ENCODE measurements at regions not wholly inside any gene's neighbourhood (a gene's known extent, or its start where the extent isn't known, plus 50 kb on each side); places are given as distances from the start of the nearest gene placed in this dataset.

GRCh38 chr12:77559400-77560074 is 271.2 kb upstream of the NAV3 start:
- no peak overlapping the region for H3K4me2 ChIP-seq
- ATAC-seq (no peak), FAIRE-seq (no peak), DNase-seq (ENCODE audit: low read depth in 1 of 2, low spot score in 1 of 2) (no peak)
- H3K4me3 ChIP-seq: no peak overlapping the region
- CTCF ChIA-PET: no interaction called here
- H3K27ac ChIP-seq: no peak overlapping the region
- H3K4me1 ChIP-seq: no peaks in the 10 kb centered on the region
- no peaks in the 10 kb centered on the region for H3K9me3 ChIP-seq
- TF ChIP-seq GATA3 (IDR thresholded peaks at IDR 0.05; ENCODE audit: borderline replicate concordance): no peak
- TF ChIP-seq FOXS1 (CRISPR knock-in tag; IDR thresholded peaks at IDR 0.05): no peak
- no peak for TF ChIP-seq FOSL2 (IDR thresholded peaks at IDR 0.05)
- no peak for TF ChIP-seq FOSL2 (CRISPR knock-in tag; IDR thresholded peaks at IDR 0.05)
- TF ChIP-seq HOXA7 (CRISPR knock-in tag; IDR thresholded peaks at IDR 0.05): no peak
- no peak for TF ChIP-seq USF2 (IDR thresholded peaks at IDR 0.05)
- TF ChIP-seq ZC3H11A (IDR thresholded peaks at IDR 0.05): no peak
- no peak for TF ChIP-seq MAX (IDR thresholded peaks at IDR 0.05)
- TF ChIP-seq EHMT2 (IDR thresholded peaks at IDR 0.05; ENCODE audit: low read depth): no peak
- no peak for TF ChIP-seq RCOR1 (IDR thresholded peaks at IDR 0.05; ENCODE audit: low read depth, low read length)
- TF ChIP-seq, protein P1, sequence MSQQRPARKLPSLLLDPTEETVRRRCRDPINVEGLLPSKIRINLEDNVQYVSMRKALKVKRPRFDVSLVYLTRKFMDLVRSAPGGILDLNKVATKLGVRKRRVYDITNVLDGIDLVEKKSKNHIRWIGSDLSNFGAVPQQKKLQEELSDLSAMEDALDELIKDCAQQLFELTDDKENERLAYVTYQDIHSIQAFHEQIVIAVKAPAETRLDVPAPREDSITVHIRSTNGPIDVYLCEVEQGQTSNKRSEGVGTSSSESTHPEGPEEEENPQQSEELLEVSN (IDR thresholded peaks at IDR 0.05; ENCODE audit: borderline replicate concordance, low read depth): no peak
- TF ChIP-seq RAD21 (conservative IDR thresholded peaks at IDR 0.05 in 1 of 2, IDR thresholded peaks at IDR 0.05 in 1 of 2): no peak
- no peak for TF ChIP-seq NFE2L2 (conservative IDR thresholded peaks at IDR 0.05; ENCODE audit: low read length)
- TF ChIP-seq, protein P2, sequence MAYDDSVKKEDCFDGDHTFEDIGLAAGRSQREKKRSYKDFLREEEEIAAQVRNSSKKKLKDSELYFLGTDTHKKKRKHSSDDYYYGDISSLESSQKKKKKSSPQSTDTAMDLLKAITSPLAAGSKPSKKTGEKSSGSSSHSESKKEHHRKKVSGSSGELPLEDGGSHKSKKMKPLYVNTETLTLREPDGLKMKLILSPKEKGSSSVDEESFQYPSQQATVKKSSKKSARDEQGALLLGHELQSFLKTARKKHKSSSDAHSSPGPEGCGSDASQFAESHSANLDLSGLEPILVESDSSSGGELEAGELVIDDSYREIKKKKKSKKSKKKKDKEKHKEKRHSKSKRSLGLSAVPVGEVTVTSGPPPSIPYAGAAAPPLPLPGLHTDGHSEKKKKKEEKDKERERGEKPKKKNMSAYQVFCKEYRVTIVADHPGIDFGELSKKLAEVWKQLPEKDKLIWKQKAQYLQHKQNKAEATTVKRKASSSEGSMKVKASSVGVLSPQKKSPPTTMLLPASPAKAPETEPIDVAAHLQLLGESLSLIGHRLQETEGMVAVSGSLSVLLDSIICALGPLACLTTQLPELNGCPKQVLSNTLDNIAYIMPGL (CRISPR knock-in tag; IDR thresholded peaks at IDR 0.05; ENCODE audit: borderline replicate concordance): no peak
- no peak for TF ChIP-seq FOSB (CRISPR knock-in tag; IDR thresholded peaks at IDR 0.05)
- no peak for TF ChIP-seq BCL3 (IDR thresholded peaks at IDR 0.05)
- TF ChIP-seq SMC3 (IDR thresholded peaks at IDR 0.05): no peak
- WGBS (ENCODE audit: missing lambda C conversion rate): 23% methylated on average over 10 of the region's 12 CpGs
- POLR2A ChIA-PET: no interaction called here

DNA sequence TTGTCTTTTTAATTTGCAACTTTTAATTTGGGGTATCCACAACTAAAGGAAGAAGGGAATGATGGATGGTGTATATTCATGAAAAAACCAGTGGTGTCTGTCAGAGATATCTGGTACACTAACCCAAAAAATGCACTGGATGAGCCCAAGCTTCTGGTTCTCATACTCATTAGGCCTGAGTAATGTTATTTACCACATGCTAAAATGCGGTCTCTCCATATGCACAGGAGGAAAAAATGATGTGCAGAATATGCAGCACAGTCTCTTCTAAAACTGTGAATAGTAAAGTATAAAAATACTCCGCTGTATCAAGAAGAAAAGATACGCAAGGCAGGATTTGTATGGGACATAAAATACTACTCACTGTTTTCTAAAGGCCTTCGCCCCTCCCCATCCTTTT is 275.6 kb upstream of the NAV3 start:
- Histone ChIP-seq H3K4me2 (no peak overlapping the region), H3K27ac (no peak overlapping the region), H3K4me1 (no peaks in the 10 kb centered on the region), H3K4me3 (no peak overlapping the region), H3K9me3 (no peaks in the 10 kb centered on the region)
- ATAC-seq (no peak), DNase-seq (ENCODE audit: low read depth in 1 of 2, low spot score in 1 of 2) (no peak), FAIRE-seq (no peak)
- TF ChIP-seq EP300 (IDR thresholded peaks at IDR 0.05) (no peak), NFE2L2 (conservative IDR thresholded peaks at IDR 0.05; ENCODE audit: low read length) (no peak), CHD2 (IDR thresholded peaks at IDR 0.05; ENCODE audit: low read length, partially characterized antibody) (no peak), ZFP36 (IDR thresholded peaks at IDR 0.05; ENCODE audit: borderline replicate concordance, partially characterized antibody) (no peak), HOXB13 (CRISPR knock-in tag; IDR thresholded peaks at IDR 0.05; ENCODE audit: low read depth) (no peak), POLR2AphosphoS2 (conservative IDR thresholded peaks at IDR 0.05; ENCODE audit: low read length) (no peak)
- TF ChIP-seq, protein P3, sequence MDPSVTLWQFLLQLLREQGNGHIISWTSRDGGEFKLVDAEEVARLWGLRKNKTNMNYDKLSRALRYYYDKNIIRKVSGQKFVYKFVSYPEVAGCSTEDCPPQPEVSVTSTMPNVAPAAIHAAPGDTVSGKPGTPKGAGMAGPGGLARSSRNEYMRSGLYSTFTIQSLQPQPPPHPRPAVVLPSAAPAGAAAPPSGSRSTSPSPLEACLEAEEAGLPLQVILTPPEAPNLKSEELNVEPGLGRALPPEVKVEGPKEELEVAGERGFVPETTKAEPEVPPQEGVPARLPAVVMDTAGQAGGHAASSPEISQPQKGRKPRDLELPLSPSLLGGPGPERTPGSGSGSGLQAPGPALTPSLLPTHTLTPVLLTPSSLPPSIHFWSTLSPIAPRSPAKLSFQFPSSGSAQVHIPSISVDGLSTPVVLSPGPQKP (IDR thresholded peaks at IDR 0.05; ENCODE audit: low read depth, low read length): no peak
- POLR2A ChIA-PET: no interaction called here
- 0% methylated on average over 4 of the region's 4 CpGs for WGBS (ENCODE audit: missing lambda C conversion rate)
- CTCF ChIA-PET: no interaction called here

Measured in A549 (cell line).